PC-3 (cell line): ENCODE measurements at regions not wholly inside any gene's neighbourhood (a gene's known extent, or its start where the extent isn't known, plus 50 kb on each side); places are given as distances from the start of the nearest gene placed in this dataset.

Experiments
- EZH2 ChIP-seq: fragments of 300-600 bp; sonication (generic); IDR thresholded peaks from one replicate; pipeline ENCODE4 v1.6.1; 2017; ENCODE audit warnings: antibody characterized with exemption, mild to moderate bottlenecking, low read length; ENCODE audit not compliant: unreplicated experiment
- TF ChIP-seq, protein P1 (sequence below): fragments of 300-600 bp; sonication (generic); conservative IDR thresholded peaks from 2 replicates; pipeline ENCODE4 v1.5.1; 2017; ENCODE audit warnings: antibody characterized with exemption, low read depth, mild to moderate bottlenecking, low read length

DNA sequence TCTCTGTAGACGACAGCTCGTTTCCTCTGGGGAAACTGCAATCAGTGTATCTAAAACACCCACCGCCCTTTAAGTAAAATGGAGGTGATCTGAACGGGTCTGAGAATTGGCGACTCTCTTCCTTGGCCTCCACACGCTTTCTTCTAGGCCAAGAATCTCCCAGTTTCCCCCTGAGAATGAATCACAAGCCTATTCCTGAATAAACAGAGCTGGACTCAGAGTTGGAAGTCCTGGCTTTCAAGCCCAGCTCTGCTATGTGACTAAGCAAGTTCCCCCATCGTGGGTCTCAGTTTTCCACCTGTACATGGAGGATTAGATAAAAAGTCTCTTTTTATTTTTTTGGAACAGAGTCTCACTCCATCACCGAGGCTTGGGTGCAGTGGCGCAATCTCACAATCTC is 200.4 kb downstream of the MN1 start:
- TF ChIP-seq, protein P1, sequence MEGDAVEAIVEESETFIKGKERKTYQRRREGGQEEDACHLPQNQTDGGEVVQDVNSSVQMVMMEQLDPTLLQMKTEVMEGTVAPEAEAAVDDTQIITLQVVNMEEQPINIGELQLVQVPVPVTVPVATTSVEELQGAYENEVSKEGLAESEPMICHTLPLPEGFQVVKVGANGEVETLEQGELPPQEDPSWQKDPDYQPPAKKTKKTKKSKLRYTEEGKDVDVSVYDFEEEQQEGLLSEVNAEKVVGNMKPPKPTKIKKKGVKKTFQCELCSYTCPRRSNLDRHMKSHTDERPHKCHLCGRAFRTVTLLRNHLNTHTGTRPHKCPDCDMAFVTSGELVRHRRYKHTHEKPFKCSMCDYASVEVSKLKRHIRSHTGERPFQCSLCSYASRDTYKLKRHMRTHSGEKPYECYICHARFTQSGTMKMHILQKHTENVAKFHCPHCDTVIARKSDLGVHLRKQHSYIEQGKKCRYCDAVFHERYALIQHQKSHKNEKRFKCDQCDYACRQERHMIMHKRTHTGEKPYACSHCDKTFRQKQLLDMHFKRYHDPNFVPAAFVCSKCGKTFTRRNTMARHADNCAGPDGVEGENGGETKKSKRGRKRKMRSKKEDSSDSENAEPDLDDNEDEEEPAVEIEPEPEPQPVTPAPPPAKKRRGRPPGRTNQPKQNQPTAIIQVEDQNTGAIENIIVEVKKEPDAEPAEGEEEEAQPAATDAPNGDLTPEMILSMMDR: no peak
- TF ChIP-seq EZH2: no peak
